ENCODE measurements at regions not wholly inside any gene's neighbourhood (a gene's known extent, or its start where the extent isn't known, plus 50 kb on each side); places are given as distances from the start of the nearest gene placed in this dataset.
"Not testable (repeated sequence)": the region's sequence is repeated elsewhere in the genome, so short reads cannot be mapped to it uniquely, and the experiment has no call there.

GRCh38 chr6:15088904-15089568, 156.8 kb upstream of the JARID2 start:
- DNase-seq: no peak

GRCh38 chr6:15089569-15090144, 156.2 kb upstream of the JARID2 start:
- peak in 1 of 58 donors; percentile 4 for DNase-seq

GRCh38 chr6:15090145-15090579, 155.7 kb upstream of the JARID2 start:
- DNase-seq: no peak

- DNase-seq: no peak
Measured at GRCh38 chr6:15090745-15091384, 155.0 kb upstream of the JARID2 start.

GRCh38 chr6:15096894-15097837, 148.7 kb upstream of the JARID2 start:
- no peak for DNase-seq

- no peak for DNase-seq
Measured at GRCh38 chr6:15101130-15101529, 144.7 kb upstream of the JARID2 start.

GRCh38 chr6:15102241-15102640, 143.6 kb upstream of the JARID2 start:
- DNase-seq: no peak

GRCh38 chr6:15106958-15107643, 138.8 kb upstream of the JARID2 start:
- DNase-seq: no peak

GRCh38 chr6:15107644-15108382, 138.1 kb upstream of the JARID2 start:
- no peak for DNase-seq

GRCh38 chr6:15108383-15108715, 137.5 kb upstream of the JARID2 start:
- no peak for DNase-seq

GRCh38 chr6:15109338-15110090, 136.4 kb upstream of the JARID2 start:
- DNase-seq: no peak

GRCh38 chr6:15110726-15111354, 135.0 kb upstream of the JARID2 start:
- no peak for DNase-seq

- DNase-seq: not testable (repeated sequence)
Measured at GRCh38 chr6:15111576-15111975, 134.3 kb upstream of the JARID2 start.

GRCh38 chr6:15113587-15113986, 132.3 kb upstream of the JARID2 start:
- no peak for DNase-seq

- no peak for DNase-seq
Measured at GRCh38 chr6:15114061-15114460, 131.8 kb upstream of the JARID2 start.

GRCh38 chr6:15116889-15117288, 129.0 kb upstream of the JARID2 start:
- DNase-seq: no peak

GRCh38 chr6:15121443-15121842, 124.4 kb upstream of the JARID2 start:
- no peak for DNase-seq

GRCh38 chr6:15121977-15122550, 123.8 kb upstream of the JARID2 start:
- no peak for DNase-seq

GRCh38 chr6:15129887-15130286, 116.0 kb upstream of the JARID2 start:
- no peak for DNase-seq
